ENCODE measurements at regions not wholly inside any gene's neighbourhood (a gene's known extent, or its start where the extent isn't known, plus 50 kb on each side); places are given as distances from the start of the nearest gene placed in this dataset.

DNA sequence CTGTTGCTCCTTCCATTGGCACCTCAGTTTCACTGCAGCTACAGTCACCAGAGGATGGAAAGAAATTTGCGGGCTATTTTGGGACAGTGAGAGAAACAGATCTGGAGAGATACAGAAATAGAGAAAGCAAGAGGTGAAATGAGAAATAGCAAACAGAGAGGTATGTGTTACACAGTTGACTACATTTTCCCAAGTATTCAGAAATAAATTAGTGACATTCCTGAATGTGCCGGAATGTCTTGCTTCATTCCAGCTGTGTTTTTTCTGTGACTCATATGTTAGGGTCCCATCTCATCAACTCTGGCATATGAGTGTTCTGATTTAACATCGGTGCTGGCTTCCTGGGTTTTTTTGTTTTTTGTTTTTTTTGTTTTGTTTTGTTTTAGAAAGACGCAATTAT is 63.8 kb upstream of the ZNF462 start:
- H2AFZ ChIP-seq (ENCODE audit: low read length), result no peak overlapping the region
- no peak overlapping the region for H4K91ac ChIP-seq (ENCODE audit: insufficient read length, low read depth, low read length)
- H3K9me3 ChIP-seq (ENCODE audit: control insufficient read depth, low read depth, low read length), result no peaks in the 10 kb centered on the region
- H4K5ac ChIP-seq (ENCODE audit: insufficient read length, low read depth, low read length), result no peak overlapping the region
- H2BK5ac ChIP-seq (ENCODE audit: insufficient read length, low read length), result no peak overlapping the region
- Mint-ChIP-seq H3K27ac (no peak overlapping the region), H3K4me3 (no peak overlapping the region), H3K27me3 (ENCODE audit: low read depth) (no peaks in the 10 kb centered on the region), H3K4me1 (peaks cover 3 to 4% of the 10 kb centered on the region in 2 experiments; a peak in 3 of 4 replicates), H3K36me3 (ENCODE audit: insufficient read depth in 1 of 3, low read depth in 3 of 3) (no peaks in the 10 kb centered on the region), H3K9me3 (0 out of 5 replicates have a peak, but pooled peaks cover 0 to 2% of the 10 kb centered on the region in 2 experiments)
- no peak overlapping the region for H3K23ac ChIP-seq (ENCODE audit: insufficient read length, low read depth, low read length)
- H3K14ac ChIP-seq (ENCODE audit: insufficient read depth, low read length), result no peak overlapping the region
- DNase-seq, result no peak
- no peak overlapping the region for H3K27ac ChIP-seq (ENCODE audit: insufficient read length, low read depth, low read length)
- H3K79me1 ChIP-seq (ENCODE audit: insufficient read depth, low read depth, low read length, poor library complexity, severe bottlenecking), result no peaks in the 10 kb centered on the region
- H2BK120ac ChIP-seq (ENCODE audit: low read depth, low read length, poor library complexity, severe bottlenecking), result no peak overlapping the region
- H2BK12ac ChIP-seq (ENCODE audit: insufficient read length, low read depth, low read length), result no peak overlapping the region
- no peaks in the 10 kb centered on the region for H3K79me2 ChIP-seq (ENCODE audit: insufficient read depth, low read length)
- no peaks in the 10 kb centered on the region for H3K27me3 ChIP-seq (ENCODE audit: insufficient read depth, low read length)
- no peak overlapping the region for H3K56ac ChIP-seq (ENCODE audit: insufficient read length, low read depth, low read length)
- no peak overlapping the region for H3T11ph ChIP-seq (ENCODE audit: low read length)
- no peak overlapping the region for H4K8ac ChIP-seq (replicated peaks; ENCODE audit: insufficient read length, low read depth, low read length)
- no peak overlapping the region for H2AK5ac ChIP-seq (ENCODE audit: insufficient read length, low read length)
- H3K4ac ChIP-seq (ENCODE audit: low read depth, low read length), result no peak overlapping the region
- no peaks in the 10 kb centered on the region for H4K20me1 ChIP-seq (ENCODE audit: control insufficient read depth, insufficient read depth, insufficient read length)
- H3K4me1 ChIP-seq (ENCODE audit: insufficient read depth, low read length), result no peaks in the 10 kb centered on the region
- no peak overlapping the region for H3K9ac ChIP-seq (ENCODE audit: extremely low read depth, insufficient read length, low read length)
- TF ChIP-seq, protein P1, sequence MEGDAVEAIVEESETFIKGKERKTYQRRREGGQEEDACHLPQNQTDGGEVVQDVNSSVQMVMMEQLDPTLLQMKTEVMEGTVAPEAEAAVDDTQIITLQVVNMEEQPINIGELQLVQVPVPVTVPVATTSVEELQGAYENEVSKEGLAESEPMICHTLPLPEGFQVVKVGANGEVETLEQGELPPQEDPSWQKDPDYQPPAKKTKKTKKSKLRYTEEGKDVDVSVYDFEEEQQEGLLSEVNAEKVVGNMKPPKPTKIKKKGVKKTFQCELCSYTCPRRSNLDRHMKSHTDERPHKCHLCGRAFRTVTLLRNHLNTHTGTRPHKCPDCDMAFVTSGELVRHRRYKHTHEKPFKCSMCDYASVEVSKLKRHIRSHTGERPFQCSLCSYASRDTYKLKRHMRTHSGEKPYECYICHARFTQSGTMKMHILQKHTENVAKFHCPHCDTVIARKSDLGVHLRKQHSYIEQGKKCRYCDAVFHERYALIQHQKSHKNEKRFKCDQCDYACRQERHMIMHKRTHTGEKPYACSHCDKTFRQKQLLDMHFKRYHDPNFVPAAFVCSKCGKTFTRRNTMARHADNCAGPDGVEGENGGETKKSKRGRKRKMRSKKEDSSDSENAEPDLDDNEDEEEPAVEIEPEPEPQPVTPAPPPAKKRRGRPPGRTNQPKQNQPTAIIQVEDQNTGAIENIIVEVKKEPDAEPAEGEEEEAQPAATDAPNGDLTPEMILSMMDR (conservative IDR thresholded peaks at IDR 0.05), result no peak
- no CpG with 5 or more reads among the region's 4 CpGs for WGBS (ENCODE audit: extremely low coverage, insufficient read length, low lambda C conversion rate)
- no peak overlapping the region for H3K4me2 ChIP-seq (ENCODE audit: insufficient read depth, insufficient read length, low read length)
- H2BK15ac ChIP-seq (ENCODE audit: low read depth, low read length), result no peak overlapping the region
- no peaks in the 10 kb centered on the region for H3K23me2 ChIP-seq (ENCODE audit: insufficient read length, low read depth, low read length, poor library complexity, severe bottlenecking)
- no peak overlapping the region for H2BK20ac ChIP-seq (ENCODE audit: low read depth, low read length, poor library complexity, severe bottlenecking)
- H3K18ac ChIP-seq (ENCODE audit: insufficient read length, low read depth, low read length), result no peak overlapping the region

All from H9 (cell line).